ENCODE measurements at regions not wholly inside any gene's neighbourhood (a gene's known extent, or its start where the extent isn't known, plus 50 kb on each side); places are given as distances from the start of the nearest gene placed in this dataset.
"Not testable (repeated sequence)": the region's sequence is repeated elsewhere in the genome, so short reads cannot be mapped to it uniquely, and the experiment has no call there.

DNA sequence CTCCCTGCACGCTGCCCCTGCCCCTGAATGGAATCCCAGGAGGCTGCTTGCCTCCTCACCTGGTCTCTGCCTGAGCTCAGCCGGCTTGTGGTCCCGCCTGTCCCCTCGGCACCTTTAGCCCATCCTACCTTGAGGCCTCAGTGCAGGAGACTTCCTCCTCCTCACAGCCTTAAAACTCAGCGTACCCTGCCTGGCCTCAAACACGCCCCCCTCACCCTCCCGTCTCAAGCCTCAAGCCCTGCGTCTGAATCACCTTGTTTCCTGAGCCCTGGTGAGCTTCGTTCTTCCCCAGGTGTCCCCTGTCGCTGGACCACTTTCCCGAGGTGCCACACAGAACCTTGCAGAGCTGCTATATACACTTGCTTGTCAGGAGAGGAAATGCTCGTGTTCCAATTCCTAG, 110.2 kb upstream of the SPIN1 start:
- no peak for DNase-seq

DNA sequence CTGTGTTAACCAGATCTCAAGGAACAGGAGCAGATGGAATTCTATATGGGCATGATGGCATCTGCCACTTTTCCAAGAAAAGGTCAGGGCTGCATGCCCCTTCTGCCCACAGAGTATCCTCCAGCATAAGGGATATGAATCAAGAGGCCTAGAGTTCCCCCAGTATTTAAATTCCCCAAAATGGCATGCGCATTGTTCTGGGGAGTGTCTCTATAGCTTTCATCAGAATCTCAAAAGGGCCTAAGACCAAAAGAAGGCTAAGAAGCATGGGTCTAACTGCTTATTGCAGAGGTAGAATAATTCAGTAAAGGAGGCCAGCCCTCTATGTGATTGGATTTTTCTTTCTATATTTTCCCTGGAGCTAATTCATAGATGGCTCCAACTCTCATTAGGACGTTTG, 114.2 kb upstream of the SPIN1 start:
- no peak for DNase-seq

DNA sequence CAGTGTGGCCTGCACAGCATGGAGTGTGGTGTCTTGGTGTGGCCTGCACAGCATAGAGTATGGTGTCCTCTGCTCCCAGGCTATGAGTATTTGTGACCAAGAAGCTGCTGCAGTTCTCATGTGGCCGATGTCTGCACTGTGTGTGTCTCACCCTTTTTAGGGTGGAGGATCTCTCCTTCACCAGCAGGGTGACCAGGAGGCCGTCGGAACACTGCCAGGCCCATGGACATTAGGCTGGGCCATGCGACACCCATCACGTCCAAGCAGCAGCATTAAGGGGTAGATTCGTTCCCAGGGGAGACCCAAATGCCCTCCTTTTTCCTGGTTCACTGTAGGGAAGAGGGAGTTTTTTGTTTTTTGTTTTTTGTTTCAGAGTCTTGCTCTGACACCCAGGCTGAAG, 115.3 kb upstream of the SPIN1 start:
- DNase-seq: no peak

DNA sequence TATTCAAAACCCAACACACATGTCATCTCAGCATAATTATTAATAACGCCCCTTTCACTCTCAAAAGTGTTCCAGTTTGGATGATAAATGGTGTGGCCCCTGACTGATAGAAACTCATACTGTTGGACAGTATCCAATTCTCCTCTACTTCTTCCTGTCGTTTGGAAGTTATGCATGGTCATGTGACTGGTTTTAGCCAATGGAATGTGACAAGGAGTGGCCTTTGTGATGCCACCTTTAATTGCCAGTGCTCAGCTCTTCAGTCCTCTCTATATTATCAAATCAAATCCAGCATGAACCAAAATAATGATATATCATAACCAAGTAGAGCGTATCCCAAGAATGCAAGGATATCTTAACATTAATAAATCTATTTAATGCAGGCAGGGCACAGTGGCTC, 117.8 kb upstream of the SPIN1 start:
- DNase-seq: no peak

DNA sequence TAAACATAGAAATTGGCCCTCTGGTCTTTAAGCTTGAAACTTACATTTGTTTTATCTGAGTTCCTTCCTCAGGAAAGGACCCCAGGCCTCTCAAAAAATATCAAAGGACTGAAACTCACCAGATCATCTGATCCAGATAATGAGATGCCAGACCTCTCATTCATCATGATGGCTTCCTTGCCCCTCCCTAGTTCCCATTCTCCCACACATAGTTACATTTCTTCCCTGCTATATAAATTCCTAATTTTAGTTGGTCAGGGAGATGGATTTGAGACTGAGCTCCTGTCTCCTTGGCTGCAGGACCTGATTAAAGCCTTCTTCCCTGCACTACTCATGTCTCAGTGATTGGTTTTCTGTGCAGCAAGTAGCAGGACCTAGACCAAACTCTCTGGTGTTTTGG, 119.4 kb upstream of the SPIN1 start:
- DNase-seq: no peak

DNA sequence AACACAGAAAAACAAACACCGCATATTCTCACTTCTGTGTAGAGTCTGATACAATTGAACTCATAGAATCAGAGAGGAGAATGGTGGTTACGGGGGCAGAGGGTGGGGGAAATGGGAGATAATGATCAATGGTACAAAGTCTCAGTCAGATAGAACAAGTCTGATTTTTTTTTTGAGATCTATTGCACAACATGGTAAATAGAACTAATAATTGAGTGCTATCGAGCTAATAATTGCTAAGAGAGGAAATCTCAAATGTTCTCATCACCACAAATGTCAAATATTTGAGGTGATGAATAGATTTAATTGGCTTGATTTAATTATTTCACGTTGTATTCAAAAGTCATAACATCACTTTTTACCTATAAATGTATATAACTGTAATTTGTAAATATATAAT, 121.0 kb upstream of the SPIN1 start:
- DNase-seq: no peak

DNA sequence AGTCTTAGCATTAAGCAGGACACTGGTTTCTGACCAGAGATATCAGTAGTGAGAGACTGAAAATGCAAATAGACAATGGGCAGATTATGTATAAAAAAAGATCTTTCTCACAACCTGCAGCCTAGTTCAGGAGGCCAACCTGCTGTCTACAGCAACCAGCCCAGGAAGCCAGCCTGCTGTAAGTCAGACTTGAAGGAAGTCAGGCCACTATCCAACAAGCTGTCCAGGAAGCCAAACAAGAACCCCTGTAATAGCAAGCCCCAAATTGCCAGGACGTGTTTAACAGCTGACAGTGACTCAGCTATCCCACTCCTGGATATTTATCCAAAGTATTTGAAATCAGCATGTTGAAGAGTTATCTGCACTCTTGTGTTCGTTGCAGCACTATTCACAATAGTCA, 121.8 kb upstream of the SPIN1 start:
- DNase-seq: no peak

DNA sequence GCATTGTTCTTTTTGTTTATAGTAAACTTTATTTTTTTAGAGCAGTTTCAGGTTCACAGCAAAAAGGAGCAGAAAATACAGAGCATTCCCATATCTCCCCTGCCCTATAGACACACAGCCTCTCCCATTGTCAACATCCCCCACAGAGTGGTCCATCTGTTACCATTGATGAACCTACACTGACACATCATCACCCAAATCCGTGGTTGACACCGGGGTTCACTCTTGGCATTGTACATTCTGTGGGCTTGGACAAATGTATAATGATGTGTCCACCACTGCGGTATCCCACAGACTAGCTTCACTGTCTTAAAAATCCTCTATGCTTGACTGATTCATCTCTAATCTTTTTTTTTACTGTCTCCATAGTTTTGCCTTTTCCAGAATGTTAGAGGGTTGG, 120.7 kb upstream of the SPATA31C2 start:
- DNase-seq: no peak

DNA sequence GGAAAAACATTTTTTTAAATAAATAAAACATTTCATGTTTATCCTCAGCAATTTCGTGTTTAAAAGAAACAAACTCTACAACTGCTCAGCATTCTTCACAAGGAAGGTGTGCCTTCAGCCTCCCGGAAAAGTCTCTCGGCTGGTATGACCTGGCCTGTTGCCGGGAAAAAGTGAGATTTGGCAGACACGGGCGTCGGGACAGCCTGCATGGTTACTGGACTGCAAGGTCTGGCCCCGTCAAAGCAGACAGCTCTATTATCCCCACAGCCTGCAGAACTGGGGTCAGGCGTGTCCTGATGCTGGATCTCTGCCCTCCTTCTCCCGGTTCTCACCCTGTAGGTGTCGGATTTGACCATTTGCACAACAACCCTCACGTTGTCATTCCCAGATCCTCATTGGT, 120.3 kb upstream of the SPATA31C2 start:
- no peak for DNase-seq

DNA sequence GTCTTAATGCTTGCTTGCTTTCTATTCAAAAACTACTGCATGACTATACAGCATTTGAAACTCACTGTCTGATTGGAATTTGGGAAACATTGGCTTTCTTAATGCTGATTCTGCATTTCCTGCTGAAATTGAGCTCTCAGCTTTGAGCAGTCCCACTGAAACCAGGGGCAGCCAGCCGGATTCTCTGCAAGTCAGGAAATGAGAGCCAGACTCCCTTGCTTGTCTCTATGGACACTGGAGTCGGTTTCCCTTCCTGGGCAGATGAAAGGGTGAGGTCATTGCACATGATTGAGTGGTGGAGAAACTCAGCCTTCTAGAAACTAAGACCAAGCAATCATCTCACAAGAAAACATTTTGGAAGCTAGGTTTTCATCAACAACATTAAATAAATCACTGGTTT, 119.7 kb upstream of the SPATA31C2 start:
- no peak for DNase-seq

DNA sequence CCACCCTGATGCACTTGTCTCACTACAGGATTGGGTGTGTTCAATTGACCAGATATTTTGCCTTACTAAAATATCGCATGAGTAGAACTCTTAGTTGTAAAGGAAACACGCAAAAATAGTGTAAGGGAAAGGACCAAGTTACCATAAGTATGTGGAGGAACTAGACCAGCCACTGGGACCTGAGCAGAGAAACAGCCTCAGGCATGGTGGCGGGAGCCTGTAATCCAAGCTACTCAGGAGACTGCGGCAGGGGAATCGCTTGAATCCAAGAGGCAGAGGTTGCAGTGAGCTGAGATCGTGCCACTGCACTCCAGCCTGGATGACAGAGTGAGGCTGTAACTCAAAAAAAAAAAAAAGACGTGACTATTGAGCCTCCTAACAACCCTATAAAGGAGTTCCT, 117.9 kb upstream of the SPATA31C2 start:
- DNase-seq: no peak

DNA sequence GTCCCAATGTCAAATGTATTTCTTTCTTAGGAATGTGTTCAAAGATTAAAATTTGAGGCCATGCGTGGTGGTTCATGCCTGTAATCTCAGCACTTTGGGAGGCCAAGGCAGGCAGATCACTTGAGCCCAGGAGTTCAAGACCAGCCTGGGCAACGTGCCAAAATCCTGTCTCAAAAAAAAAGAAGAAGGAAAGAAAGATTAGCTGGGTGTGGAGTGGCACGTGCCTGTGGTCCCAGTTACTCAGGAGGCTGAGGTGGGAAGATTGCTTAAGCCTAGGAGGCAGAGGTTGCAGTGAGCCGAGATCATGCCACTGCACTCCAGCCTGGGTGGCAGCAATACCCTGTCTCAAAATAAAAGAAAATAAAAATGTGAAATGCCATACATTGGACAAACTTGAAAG, 117.5 kb upstream of the SPATA31C2 start:
- not testable (repeated sequence) for DNase-seq

DNA sequence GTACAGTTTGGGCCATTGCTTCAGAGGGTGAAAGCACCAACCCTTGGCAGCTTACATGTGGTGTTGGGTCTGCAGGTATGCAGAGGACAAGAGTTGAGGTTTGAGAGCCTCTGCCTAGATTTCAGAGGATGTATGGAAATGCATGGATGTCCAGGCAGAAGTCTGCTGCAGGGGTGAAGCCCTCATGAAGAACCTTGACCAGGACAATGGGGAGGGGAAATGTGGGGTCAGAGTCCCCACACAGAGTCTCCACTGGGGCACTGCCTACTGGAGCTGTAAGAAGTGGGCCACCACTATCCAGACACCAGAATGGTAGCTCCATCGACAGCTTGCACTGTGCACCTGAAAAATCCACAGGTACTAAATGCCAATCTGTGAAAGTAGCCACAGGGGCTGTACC, 113.6 kb upstream of the SPATA31C2 start:
- DNase-seq: no peak

DNA sequence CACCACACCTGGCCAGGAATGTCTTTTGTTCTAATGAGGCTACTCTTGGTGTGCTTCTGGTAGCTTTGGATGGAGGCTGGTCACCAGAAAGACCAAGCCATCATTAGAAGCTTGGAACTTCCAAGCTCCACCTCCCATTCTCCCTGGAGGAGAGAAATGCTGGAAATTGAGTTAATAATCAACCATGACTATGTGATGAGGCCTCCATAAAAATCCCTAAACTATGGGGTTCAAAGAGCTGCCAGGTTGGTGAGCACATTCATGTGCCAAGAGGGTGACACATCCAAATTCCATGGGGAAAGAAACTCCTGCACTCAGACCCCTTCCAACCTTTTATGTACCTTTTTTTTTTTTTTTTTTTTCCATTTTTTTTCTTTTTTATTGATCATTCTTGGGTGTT, 105.5 kb upstream of the SPATA31C2 start:
- DNase-seq: no peak

DNA sequence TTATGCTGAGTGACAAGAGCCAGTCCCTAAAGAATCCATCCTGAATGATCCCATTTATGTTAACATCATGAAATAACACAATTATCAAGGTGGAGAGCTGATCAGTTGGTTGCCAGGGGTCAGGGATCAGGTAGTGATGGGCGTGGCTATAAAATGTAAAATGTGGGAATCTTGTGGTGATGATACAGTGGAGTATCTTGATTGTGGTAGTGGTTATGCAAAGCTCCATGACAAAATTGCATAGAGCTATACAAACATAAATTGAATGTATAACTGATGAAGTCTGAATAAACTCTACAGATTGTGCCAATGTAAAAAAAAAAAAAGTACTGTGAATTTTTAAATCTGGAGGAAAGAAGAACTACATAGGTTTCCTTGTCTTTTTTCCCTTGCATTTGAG, 104.6 kb upstream of the SPATA31C2 start:
- DNase-seq: no peak

DNA sequence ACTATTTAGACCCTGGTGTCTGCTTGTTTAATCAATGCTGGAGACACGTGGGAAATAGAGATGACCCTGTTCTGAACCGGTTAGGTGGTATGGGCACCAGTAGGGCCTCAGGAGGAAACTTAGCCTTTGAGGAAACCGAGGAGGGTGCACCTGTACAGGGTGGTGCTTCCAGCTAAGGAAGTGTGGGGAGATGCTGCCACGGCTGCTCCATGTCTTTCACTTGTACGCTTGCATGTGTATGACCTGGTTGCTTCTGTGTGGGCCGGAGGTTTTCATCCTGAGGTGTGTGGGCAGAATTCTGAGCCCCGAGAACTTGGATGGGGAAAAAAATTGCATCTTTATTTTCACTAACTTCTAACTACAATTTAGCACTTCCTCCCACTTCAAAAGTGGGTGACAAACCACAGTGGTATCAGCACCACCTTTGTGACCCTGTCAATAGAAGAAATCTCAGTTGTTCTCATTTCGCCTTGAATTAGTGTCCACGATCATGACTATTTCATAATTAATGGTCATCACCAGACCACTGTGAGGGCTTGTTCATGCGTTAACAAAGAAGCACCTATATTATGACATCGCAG, 99.8 kb upstream of the SPATA31C2 start:
- DNase-seq: no peak

DNA sequence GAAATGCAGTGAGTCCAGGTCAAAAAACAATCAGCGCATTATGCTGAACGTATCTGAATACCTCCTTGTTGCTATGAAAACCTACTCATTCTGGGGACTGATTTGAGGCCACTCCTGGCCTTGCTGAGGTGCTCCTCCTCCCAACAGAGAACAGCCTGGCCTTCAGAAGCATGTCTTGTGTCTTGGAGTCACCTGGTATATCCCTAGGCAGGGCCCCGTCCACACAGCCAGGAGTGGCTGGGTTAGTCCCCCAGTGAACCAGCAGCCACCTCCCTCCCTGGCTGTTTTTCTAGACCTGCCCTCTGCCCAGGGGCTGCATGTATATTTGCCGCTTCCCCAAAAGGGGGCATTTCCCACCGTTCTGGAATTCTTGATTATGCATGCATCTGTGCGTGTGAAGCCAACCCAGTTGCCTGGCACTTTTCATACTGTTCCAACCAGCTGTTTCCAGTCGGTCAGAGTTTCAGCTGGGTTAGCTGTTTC, 99.2 kb upstream of the SPATA31C2 start:
- DNase-seq: no peak

DNA sequence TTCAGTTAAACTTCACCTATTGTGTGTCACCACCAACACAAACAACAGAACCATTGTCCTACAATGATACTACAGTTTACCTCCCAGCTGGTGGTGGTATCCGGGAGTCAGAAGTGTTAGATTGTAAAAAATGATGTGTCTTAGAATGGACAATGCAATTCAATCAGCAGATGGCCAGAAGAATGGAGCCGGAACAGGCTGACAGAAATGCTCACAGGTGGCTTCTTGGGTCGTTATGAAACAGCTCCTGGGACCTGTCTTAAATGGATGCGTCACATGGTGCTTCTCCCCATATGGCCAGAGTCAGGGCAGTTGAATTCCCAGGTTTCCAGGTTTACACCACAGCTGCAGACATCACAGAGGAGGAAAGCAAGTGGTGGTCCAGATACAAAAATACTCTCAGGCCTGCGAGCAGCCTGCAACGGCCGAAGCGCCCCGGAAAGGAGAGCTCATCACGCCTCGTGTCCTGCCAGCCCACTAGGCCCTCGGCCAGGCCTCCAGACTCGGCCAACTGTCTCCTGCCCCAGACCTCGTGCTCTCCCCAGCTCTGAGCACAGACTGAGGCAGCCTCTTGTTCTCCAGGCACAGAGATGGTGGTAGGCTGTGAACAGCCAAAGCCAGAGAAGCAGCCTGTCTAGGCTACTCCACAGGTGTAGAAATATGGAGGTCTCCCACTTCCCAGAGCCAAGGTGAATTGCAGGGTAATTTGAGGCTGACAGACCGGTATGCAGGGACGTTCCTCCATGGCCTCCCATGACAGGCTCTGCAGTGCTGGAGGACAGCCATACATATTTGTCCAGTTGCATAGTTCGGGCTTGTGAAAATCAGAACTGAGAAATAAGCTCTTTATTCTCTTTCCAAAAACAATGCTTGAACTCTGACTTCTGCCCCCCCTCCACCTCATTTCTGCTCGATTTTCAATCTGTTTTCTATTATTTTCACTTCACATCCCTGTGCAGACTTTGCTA, 98.5 kb upstream of the SPATA31C2 start:
- DNase-seq: no peak

DNA sequence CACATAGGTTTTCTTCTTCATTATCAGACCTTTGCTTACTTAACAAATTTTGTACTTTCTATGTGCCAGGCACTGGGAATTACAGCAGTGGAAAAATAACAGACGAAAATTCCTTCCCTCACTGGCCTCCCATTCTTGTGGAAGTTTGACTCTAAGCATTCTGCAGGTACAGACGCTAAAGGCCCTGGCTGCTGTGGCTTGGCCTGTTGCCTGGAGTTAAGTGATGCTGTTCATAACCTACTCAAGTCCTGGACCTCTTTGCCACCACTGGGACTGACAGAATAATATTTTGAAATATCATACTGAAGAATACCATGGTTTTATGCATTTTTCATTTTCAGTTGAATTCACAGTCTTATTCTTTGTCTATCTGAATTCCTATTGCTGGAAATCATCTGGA, 97.3 kb upstream of the SPATA31C2 start:
- no peak for DNase-seq

DNA sequence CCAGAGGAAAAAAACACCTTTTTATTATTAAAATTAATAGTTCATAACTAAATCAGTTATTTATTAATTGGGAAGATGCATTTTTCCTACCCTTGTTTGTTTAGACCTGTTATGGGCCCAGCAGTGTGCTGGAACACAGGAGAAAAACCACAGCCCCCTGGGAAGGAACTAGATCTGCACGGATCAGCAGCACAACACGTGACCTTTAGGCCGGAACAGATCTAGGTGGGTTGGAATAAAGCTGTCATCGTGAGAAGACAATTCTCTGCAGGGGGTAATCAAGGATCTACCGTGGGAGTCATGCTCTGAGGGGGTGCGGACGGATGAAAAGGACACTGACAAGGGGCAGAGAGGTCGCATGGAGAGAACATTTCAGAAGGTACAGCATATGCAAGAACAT, 95.8 kb upstream of the SPATA31C2 start:
- DNase-seq: no peak

DNA sequence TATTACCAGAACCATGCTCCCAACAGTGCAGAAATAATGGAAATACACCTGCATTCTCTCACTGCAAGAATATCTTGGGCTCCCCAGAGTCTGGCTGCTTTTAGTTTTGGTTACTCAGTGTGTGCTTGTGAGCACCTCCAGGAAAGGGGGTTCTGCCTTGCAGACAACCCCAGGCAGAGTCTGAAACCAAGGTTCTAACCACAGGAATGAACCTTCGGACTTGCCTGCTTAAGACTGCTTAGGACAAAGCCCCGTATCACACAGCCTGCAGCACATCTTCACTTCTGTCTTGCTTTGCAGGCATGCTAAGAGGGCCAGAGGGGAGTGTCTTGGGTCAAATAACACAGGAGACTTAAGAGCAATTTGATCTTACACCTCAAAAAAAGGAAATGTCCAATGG, 94.8 kb upstream of the SPATA31C2 start:
- DNase-seq: no peak

DNA sequence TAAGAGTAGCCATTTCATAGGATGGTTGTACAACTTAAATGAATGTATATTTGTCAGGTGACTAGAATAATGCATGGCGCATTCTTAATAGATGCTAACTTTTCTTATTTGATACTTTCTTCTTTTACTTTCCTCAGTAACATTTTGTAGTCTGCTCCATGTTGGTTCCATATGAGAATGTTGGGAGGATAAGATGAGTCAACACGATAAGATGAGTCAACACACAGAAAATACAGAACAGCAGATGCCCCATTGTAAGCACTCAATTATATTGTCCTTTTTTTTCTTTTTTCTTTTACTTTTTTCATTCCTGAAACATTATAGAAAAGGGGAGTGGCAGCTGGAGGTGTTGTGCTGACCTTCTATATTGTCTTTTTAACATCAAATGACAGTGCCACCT, 92.3 kb upstream of the SPATA31C2 start:
- DNase-seq: no peak

DNA sequence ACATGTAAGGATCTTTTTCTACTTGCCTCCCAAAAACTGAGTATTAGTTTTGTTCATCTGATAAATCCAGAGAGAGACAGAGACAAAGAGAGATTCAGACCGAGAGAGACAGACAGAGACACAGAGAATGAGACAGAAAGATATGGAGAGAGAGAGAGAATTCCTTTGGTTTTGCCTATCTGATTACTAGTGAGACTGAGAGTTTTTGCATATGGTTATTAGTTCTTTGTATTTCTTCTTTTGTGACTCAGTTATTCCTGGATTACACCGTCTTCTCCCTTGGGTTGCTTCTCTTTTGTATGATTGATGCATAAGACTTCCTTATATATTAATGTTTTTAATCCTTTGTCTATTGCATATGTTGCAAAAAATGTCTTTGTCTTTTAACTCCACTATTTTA, 91.2 kb upstream of the SPATA31C2 start:
- no peak for DNase-seq

DNA sequence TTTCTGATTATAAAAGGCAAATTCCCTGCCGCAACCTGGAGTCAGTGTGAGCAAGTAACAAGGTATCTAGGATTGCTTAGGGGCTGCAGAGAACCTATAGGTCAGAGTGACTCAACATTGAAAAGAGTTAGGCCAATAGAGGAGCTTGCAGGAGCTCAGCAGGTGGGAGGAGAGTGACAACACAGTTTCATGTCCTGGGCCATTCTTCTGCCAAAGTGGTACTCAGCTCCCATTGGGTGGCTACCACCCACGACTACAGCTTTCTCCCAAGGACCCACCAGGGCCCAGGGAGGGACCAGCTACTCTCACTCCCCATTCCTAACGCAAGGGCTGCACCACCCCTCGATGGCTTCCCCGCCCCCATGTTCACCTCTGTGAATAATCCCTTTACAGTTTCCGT, 86.7 kb upstream of the SPATA31C2 start:
- no peak for DNase-seq

DNA sequence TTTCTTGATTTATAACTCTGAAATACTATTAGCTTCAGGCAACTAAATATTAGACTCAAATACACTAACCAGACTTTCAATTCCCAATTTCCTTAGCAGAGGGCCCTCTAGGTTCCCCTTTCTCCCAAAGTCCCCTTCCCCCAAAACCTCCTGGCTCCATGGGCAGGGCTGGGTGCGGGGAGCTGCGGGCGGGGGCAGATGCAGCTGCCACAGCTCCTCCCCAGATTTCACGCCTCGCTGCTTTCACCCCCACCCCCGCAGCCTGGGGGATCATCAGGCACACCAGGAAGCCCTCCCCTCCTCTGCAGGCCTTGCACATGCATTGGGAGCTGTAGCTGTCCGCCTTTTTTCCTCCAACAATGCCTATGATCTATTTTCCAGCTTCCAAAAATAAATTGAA, 82.8 kb upstream of the SPATA31C2 start:
- no peak for DNase-seq

Data from activated effector memory CD4-positive, alpha-beta T cell treated with Interleukin-2 at 50 U/mL for 16 hours (primary cell).